ENCODE measurements at regions not wholly inside any gene's neighbourhood (a gene's known extent, or its start where the extent isn't known, plus 50 kb on each side); places are given as distances from the start of the nearest gene placed in this dataset.

GRCh38 chr11:28715726-28716125, 607.5 kb downstream of the METTL15 start:
- no peaks in the 10 kb centered on the region for H3K27me3 Mint-ChIP-seq (ENCODE audit: unreplicated experiment)
- H3K36me3 Mint-ChIP-seq (ENCODE audit: low read depth, unreplicated experiment) = no peaks in the 10 kb centered on the region
- DNase-seq (ENCODE audit: low spot score) = no peak
- no peaks in the 10 kb centered on the region for H3K4me1 Mint-ChIP-seq (ENCODE audit: unreplicated experiment)
- H3K9me3 Mint-ChIP-seq (ENCODE audit: unreplicated experiment) = no peaks in the 10 kb centered on the region
- no peak overlapping the region for H3K4me3 Mint-ChIP-seq (ENCODE audit: unreplicated experiment)
- no peak overlapping the region for H3K27ac Mint-ChIP-seq (ENCODE audit: unreplicated experiment)
- TF ChIP-seq CTCF (IDR thresholded peaks at IDR 0.05; ENCODE audit: unreplicated experiment) = no peak

- Mint-ChIP-seq H3K36me3 (ENCODE audit: low read depth, unreplicated experiment) (no peaks in the 10 kb centered on the region), H3K4me1 (ENCODE audit: unreplicated experiment) (no peaks in the 10 kb centered on the region), H3K27ac (ENCODE audit: unreplicated experiment) (no peak overlapping the region), H3K4me3 (ENCODE audit: unreplicated experiment) (no peak overlapping the region), H3K9me3 (ENCODE audit: unreplicated experiment) (no peaks in the 10 kb centered on the region), H3K27me3 (ENCODE audit: unreplicated experiment) (no peaks in the 10 kb centered on the region)
- TF ChIP-seq CTCF (IDR thresholded peaks at IDR 0.05; ENCODE audit: unreplicated experiment) = no peak
- no peak for DNase-seq (ENCODE audit: low spot score)
These were observed 605.7 kb downstream of the METTL15 start for GRCh38 chr11:28713850-28714249.

GRCh38 chr11:28708075-28708474, 599.9 kb downstream of the METTL15 start:
- Mint-ChIP-seq H3K27ac (ENCODE audit: unreplicated experiment) (no peak overlapping the region), H3K4me3 (ENCODE audit: unreplicated experiment) (no peak overlapping the region), H3K4me1 (ENCODE audit: unreplicated experiment) (peaks cover 10% of the 10 kb centered on the region), H3K36me3 (ENCODE audit: low read depth, unreplicated experiment) (no peaks in the 10 kb centered on the region), H3K27me3 (ENCODE audit: unreplicated experiment) (no peaks in the 10 kb centered on the region), H3K9me3 (ENCODE audit: unreplicated experiment) (no peaks in the 10 kb centered on the region)
- DNase-seq (ENCODE audit: low spot score) = no peak
- no peak for TF ChIP-seq CTCF (IDR thresholded peaks at IDR 0.05; ENCODE audit: unreplicated experiment)

- Mint-ChIP-seq H3K27me3 (ENCODE audit: unreplicated experiment) (peaks cover 2% of the 10 kb centered on the region), H3K36me3 (ENCODE audit: low read depth, unreplicated experiment) (no peaks in the 10 kb centered on the region), H3K4me1 (ENCODE audit: unreplicated experiment) (peaks cover 10% of the 10 kb centered on the region), H3K27ac (ENCODE audit: unreplicated experiment) (no peak overlapping the region), H3K9me3 (ENCODE audit: unreplicated experiment) (no peaks in the 10 kb centered on the region), H3K4me3 (ENCODE audit: unreplicated experiment) (no peak overlapping the region)
- no peak for TF ChIP-seq CTCF (IDR thresholded peaks at IDR 0.05; ENCODE audit: unreplicated experiment)
- DNase-seq (ENCODE audit: low spot score) = no peak
These were observed 596.6 kb downstream of the METTL15 start for GRCh38 chr11:28704801-28705200.

GRCh38 chr11:28703371-28703770, 595.2 kb downstream of the METTL15 start:
- no peaks in the 10 kb centered on the region for H3K36me3 Mint-ChIP-seq (ENCODE audit: low read depth, unreplicated experiment)
- no peak overlapping the region for H3K4me3 Mint-ChIP-seq (ENCODE audit: unreplicated experiment)
- no peaks in the 10 kb centered on the region for H3K9me3 Mint-ChIP-seq (ENCODE audit: unreplicated experiment)
- H3K27ac Mint-ChIP-seq (ENCODE audit: unreplicated experiment) = no peak overlapping the region
- peaks cover 2% of the 10 kb centered on the region for H3K27me3 Mint-ChIP-seq (ENCODE audit: unreplicated experiment)
- peaks cover 10% of the 10 kb centered on the region for H3K4me1 Mint-ChIP-seq (ENCODE audit: unreplicated experiment)
- no peak for TF ChIP-seq CTCF (IDR thresholded peaks at IDR 0.05; ENCODE audit: unreplicated experiment)
- no peak for DNase-seq (ENCODE audit: low spot score)

Measured in endothelial cell (in vitro differentiated cells).